ENCODE measurements at regions not wholly inside any gene's neighbourhood (a gene's known extent, or its start where the extent isn't known, plus 50 kb on each side); places are given as distances from the start of the nearest gene placed in this dataset.

GRCh38 chr21:24272521-24272938 is 1334.8 kb downstream of the MRPL39 start:
- TF ChIP-seq CTCF (IDR thresholded peaks at IDR 0.05; ENCODE audit: borderline replicate concordance, extremely low read depth, low read length, poor library complexity, severe bottlenecking) (no peak), EZH2 (IDR thresholded peaks at IDR 0.05; ENCODE audit: borderline replicate concordance, low read depth, low read length, severe bottlenecking) (no peak)

Measured in DND-41 (cell line).